ENCODE measurements at regions not wholly inside any gene's neighbourhood (a gene's known extent, or its start where the extent isn't known, plus 50 kb on each side); places are given as distances from the start of the nearest gene placed in this dataset.

- no peak for TF ChIP-seq JUNB (IDR thresholded peaks at IDR 0.05; ENCODE audit: unreplicated experiment)
- TF ChIP-seq EZH2phosphoT487 (IDR thresholded peaks at IDR 0.05; ENCODE audit: unreplicated experiment) = no peak
- TF ChIP-seq, protein P1, sequence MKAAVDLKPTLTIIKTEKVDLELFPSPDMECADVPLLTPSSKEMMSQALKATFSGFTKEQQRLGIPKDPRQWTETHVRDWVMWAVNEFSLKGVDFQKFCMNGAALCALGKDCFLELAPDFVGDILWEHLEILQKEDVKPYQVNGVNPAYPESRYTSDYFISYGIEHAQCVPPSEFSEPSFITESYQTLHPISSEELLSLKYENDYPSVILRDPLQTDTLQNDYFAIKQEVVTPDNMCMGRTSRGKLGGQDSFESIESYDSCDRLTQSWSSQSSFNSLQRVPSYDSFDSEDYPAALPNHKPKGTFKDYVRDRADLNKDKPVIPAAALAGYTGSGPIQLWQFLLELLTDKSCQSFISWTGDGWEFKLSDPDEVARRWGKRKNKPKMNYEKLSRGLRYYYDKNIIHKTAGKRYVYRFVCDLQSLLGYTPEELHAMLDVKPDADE (IDR thresholded peaks at IDR 0.05) = no peak
- TF ChIP-seq POLR2AphosphoS5 (IDR thresholded peaks at IDR 0.05; ENCODE audit: low read depth) = no peak
- no peak for TF ChIP-seq ZNF331 (CRISPR knock-in tag; IDR thresholded peaks at IDR 0.05; ENCODE audit: low read depth)
- no peak for TF ChIP-seq STAT1 (IDR thresholded peaks at IDR 0.05; ENCODE audit: unreplicated experiment)
- no peak for TF ChIP-seq CREB1 (CRISPR knock-in tag; IDR thresholded peaks at IDR 0.05; ENCODE audit: low read depth)
- TF ChIP-seq REST (IDR thresholded peaks at IDR 0.05; ENCODE audit: unreplicated experiment) = no peak
- TF ChIP-seq, protein P2, sequence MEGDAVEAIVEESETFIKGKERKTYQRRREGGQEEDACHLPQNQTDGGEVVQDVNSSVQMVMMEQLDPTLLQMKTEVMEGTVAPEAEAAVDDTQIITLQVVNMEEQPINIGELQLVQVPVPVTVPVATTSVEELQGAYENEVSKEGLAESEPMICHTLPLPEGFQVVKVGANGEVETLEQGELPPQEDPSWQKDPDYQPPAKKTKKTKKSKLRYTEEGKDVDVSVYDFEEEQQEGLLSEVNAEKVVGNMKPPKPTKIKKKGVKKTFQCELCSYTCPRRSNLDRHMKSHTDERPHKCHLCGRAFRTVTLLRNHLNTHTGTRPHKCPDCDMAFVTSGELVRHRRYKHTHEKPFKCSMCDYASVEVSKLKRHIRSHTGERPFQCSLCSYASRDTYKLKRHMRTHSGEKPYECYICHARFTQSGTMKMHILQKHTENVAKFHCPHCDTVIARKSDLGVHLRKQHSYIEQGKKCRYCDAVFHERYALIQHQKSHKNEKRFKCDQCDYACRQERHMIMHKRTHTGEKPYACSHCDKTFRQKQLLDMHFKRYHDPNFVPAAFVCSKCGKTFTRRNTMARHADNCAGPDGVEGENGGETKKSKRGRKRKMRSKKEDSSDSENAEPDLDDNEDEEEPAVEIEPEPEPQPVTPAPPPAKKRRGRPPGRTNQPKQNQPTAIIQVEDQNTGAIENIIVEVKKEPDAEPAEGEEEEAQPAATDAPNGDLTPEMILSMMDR (conservative IDR thresholded peaks at IDR 0.05; ENCODE audit: low read depth in 2 of 2) = no peak
- no peak for TF ChIP-seq EZH2 (IDR thresholded peaks at IDR 0.05; ENCODE audit: low read depth, unreplicated experiment)
Observed at GRCh38 chr11:15748132-15748531, 608.2 kb downstream of the SOX6 start (continued).

- Histone ChIP-seq H3K27ac (ENCODE audit: low read depth) (no peak overlapping the region), H3F3A (replicated peaks; ENCODE audit: low read depth) (no peaks in the 10 kb centered on the region), H3K9me2 (ENCODE audit: insufficient read depth) (no peaks in the 10 kb centered on the region), H4K20me1 (replicated peaks; ENCODE audit: insufficient read depth) (no peaks in the 10 kb centered on the region), H3K79me2 (replicated peaks; ENCODE audit: insufficient read depth) (no peaks in the 10 kb centered on the region), H3K4me2 (no peak overlapping the region), H3K36me3 (ENCODE audit: insufficient read depth) (no peaks in the 10 kb centered on the region), H3K4me1 (ENCODE audit: insufficient read depth) (no peaks in the 10 kb centered on the region), H2AFZ (no peak overlapping the region), H3K27me3 (ENCODE audit: insufficient read depth) (no peaks in the 10 kb centered on the region), H3K4me3 (no peak overlapping the region)
- Mint-ChIP-seq H3K4me3 (no peak overlapping the region), H3K27me3 (ENCODE audit: insufficient read depth, low read depth, poor library complexity) (no peaks in the 10 kb centered on the region), H3K36me3 (ENCODE audit: low read depth) (no peaks in the 10 kb centered on the region), H3K4me1 (no peaks in the 10 kb centered on the region), H3K27ac (no peak overlapping the region), H3K9me3 (no peaks in the 10 kb centered on the region)
- no peak for ATAC-seq
- no peak for DNase-seq (ENCODE audit: low spot score)
- TF ChIP-seq JUNB (IDR thresholded peaks at IDR 0.05; ENCODE audit: unreplicated experiment) = no peak
- TF ChIP-seq EZH2phosphoT487 (IDR thresholded peaks at IDR 0.05; ENCODE audit: unreplicated experiment) = no peak
- TF ChIP-seq, protein P2 (conservative IDR thresholded peaks at IDR 0.05; ENCODE audit: low read depth in 2 of 2) = no peak
- TF ChIP-seq, protein P1 (IDR thresholded peaks at IDR 0.05) = no peak
- no peak for TF ChIP-seq EZH2 (IDR thresholded peaks at IDR 0.05; ENCODE audit: low read depth, unreplicated experiment)
- no peak for TF ChIP-seq ZNF114 (CRISPR knock-in tag; IDR thresholded peaks at IDR 0.05)
- no peak for TF ChIP-seq STAT1 (IDR thresholded peaks at IDR 0.05; ENCODE audit: unreplicated experiment)
- no peak for TF ChIP-seq POLR2AphosphoS5 (IDR thresholded peaks at IDR 0.05; ENCODE audit: low read depth)
- no peak for TF ChIP-seq REST (IDR thresholded peaks at IDR 0.05; ENCODE audit: unreplicated experiment)
- TF ChIP-seq ZNF331 (CRISPR knock-in tag; IDR thresholded peaks at IDR 0.05; ENCODE audit: low read depth) = no peak
Observed at GRCh38 chr11:15748741-15749140, 607.6 kb downstream of the SOX6 start.
